T1000 (cell line): ENCODE measurements at regions not wholly inside any gene's neighbourhood (a gene's known extent, or its start where the extent isn't known, plus 50 kb on each side); places are given as distances from the start of the nearest gene placed in this dataset.
"Not testable (repeated sequence)": the region's sequence is repeated elsewhere in the genome, so short reads cannot be mapped to it uniquely, and the experiment has no call there.

Experiments used
- DNase-seq: peaks from one replicate; lab custom pipeline; 2025; ENCODE audit warnings: mixed read lengths; lab: John Stamatoyannopoulos, UW

- DNase-seq, result peak; percentile 64
These were observed 180.3 kb upstream of the ZNF217 start for GRCh38 chr20:53773792-53774401.

- not testable (repeated sequence) for DNase-seq
These were observed 179.6 kb upstream of the ZNF217 start for GRCh38 chr20:53773066-53773791.

- no peak for DNase-seq
These were observed 175.4 kb upstream of the ZNF217 start for GRCh38 chr20:53769041-53769440.

- DNase-seq, result no peak
These were observed 174.7 kb upstream of the ZNF217 start for GRCh38 chr20:53768329-53768728.

GRCh38 chr20:53767206-53767930 is 173.7 kb upstream of the ZNF217 start:
- DNase-seq, result no peak

GRCh38 chr20:53764415-53764800 is 170.8 kb upstream of the ZNF217 start:
- no peak for DNase-seq

- no peak for DNase-seq
These were observed 170.2 kb upstream of the ZNF217 start for GRCh38 chr20:53763707-53764414.

- not testable (repeated sequence) for DNase-seq
These were observed 168.8 kb upstream of the ZNF217 start for GRCh38 chr20:53762423-53762798.

GRCh38 chr20:53760025-53760441 is 166.4 kb upstream of the ZNF217 start:
- DNase-seq, result no peak

GRCh38 chr20:53757472-53757913 is 163.9 kb upstream of the ZNF217 start:
- DNase-seq, result no peak

- no peak for DNase-seq
These were observed 162.3 kb upstream of the ZNF217 start for GRCh38 chr20:53755733-53756531.

- DNase-seq, result no peak
These were observed 160.3 kb upstream of the ZNF217 start for GRCh38 chr20:53753880-53754459.

- no peak for DNase-seq
These were observed 159.6 kb upstream of the ZNF217 start for GRCh38 chr20:53752971-53753879.

GRCh38 chr20:53752583-53752970 is 158.9 kb upstream of the ZNF217 start:
- no peak for DNase-seq

- no peak for DNase-seq
These were observed 158.1 kb upstream of the ZNF217 start for GRCh38 chr20:53751620-53752318.

- DNase-seq, result no peak
These were observed 157.4 kb upstream of the ZNF217 start for GRCh38 chr20:53750827-53751619.

- no peak for DNase-seq
These were observed 155.9 kb upstream of the ZNF217 start for GRCh38 chr20:53749499-53749898.

- DNase-seq, result peak; percentile 36
These were observed 155.3 kb upstream of the ZNF217 start for GRCh38 chr20:53748821-53749421.
